Mammary epithelial cell (primary cell): ENCODE measurements at regions not wholly inside any gene's neighbourhood (a gene's known extent, or its start where the extent isn't known, plus 50 kb on each side); places are given as distances from the start of the nearest gene placed in this dataset.

Source experiments
- EZH2 ChIP-seq: IDR thresholded peaks from 2 replicates; pipeline ENCODE4 v1.6.1; 2012; ENCODE audit warnings: low read length, inconsistent platforms, borderline replicate concordance
- TF ChIP-seq, protein P1 (sequence below), 2 donors: IDR thresholded peaks in 1 of 2; conservative IDR thresholded peaks in 1 of 2; 2 replicates each; pipeline ENCODE4 v1.5.1; 2011 to 2012; ENCODE audit warnings: inconsistent platforms in 2 of 2, low read length in 2 of 2, mild to moderate bottlenecking in 2 of 2, control low read depth in 1 of 2, low read depth in 1 of 2; ENCODE audit not compliant: insufficient read depth in 1 of 2; ENCODE audit errors: extremely low read depth in 1 of 2

DNA sequence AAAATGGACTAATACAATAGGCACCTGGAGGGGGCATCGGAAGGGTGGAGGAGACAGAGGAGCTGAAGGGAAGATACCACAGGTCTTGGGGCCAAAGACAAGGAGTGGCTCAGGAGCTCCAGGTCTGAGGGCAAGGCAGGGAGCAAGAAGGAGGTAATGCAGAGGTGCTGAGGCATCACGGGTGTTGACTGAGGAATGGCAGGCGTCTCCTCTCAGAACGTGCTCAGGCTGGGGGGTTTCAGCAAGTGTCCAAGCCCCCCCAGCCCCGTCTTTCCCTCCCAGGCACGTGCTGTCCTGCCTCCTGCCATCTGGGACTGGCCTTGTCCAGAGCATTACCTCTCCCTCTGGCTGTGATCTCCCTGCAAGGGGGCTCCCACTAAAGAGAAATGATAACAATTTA is 265.4 kb downstream of the DCDC2C start:
- TF ChIP-seq, protein P1, sequence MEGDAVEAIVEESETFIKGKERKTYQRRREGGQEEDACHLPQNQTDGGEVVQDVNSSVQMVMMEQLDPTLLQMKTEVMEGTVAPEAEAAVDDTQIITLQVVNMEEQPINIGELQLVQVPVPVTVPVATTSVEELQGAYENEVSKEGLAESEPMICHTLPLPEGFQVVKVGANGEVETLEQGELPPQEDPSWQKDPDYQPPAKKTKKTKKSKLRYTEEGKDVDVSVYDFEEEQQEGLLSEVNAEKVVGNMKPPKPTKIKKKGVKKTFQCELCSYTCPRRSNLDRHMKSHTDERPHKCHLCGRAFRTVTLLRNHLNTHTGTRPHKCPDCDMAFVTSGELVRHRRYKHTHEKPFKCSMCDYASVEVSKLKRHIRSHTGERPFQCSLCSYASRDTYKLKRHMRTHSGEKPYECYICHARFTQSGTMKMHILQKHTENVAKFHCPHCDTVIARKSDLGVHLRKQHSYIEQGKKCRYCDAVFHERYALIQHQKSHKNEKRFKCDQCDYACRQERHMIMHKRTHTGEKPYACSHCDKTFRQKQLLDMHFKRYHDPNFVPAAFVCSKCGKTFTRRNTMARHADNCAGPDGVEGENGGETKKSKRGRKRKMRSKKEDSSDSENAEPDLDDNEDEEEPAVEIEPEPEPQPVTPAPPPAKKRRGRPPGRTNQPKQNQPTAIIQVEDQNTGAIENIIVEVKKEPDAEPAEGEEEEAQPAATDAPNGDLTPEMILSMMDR (conservative IDR thresholded peaks at IDR 0.05 in 1 of 2, IDR thresholded peaks at IDR 0.05 in 1 of 2; ENCODE audit: extremely low read depth in 1 of 2, insufficient read depth in 1 of 2, low read depth in 1 of 2, low read length in 2 of 2): no peak
- no peak for TF ChIP-seq EZH2
